Panc1 (cell line): ENCODE measurements at regions not wholly inside any gene's neighbourhood (a gene's known extent, or its start where the extent isn't known, plus 50 kb on each side); places are given as distances from the start of the nearest gene placed in this dataset.

Experiments
- CTCF ChIP-seq: fragments of 450-650 bp; IDR thresholded peaks from 2 replicates; pipeline ENCODE4 v1.5.1; 2017; ENCODE audit warnings: mild to moderate bottlenecking
- POLR2AphosphoS5 ChIP-seq: IDR thresholded peaks from 2 replicates; pipeline ENCODE4 v1.6.1; 2012; ENCODE audit warnings: mild to moderate bottlenecking, low read depth, low read length, moderate library complexity
- TCF7L2 ChIP-seq: IDR thresholded peaks from 2 replicates; pipeline ENCODE4 v1.6.1; 2011; ENCODE audit warnings: mild to moderate bottlenecking, low read depth, low read length, inconsistent platforms
- TF ChIP-seq, protein P1 (sequence below), 2 experiments: IDR thresholded peaks; 2 replicates each; pipeline ENCODE4 v1.6.1; 2011 to 2012; ENCODE audit warnings: low read depth in 2 of 2, control low read depth in 1 of 2, low read length in 1 of 2, mild to moderate bottlenecking in 1 of 2, moderate library complexity in 1 of 2; ENCODE audit not compliant: insufficient read depth in 1 of 2

GRCh38 chr6:169044381-169045230, 209.0 kb downstream of the THBS2 start:
- TF ChIP-seq CTCF: no peak
- TF ChIP-seq, protein P1, sequence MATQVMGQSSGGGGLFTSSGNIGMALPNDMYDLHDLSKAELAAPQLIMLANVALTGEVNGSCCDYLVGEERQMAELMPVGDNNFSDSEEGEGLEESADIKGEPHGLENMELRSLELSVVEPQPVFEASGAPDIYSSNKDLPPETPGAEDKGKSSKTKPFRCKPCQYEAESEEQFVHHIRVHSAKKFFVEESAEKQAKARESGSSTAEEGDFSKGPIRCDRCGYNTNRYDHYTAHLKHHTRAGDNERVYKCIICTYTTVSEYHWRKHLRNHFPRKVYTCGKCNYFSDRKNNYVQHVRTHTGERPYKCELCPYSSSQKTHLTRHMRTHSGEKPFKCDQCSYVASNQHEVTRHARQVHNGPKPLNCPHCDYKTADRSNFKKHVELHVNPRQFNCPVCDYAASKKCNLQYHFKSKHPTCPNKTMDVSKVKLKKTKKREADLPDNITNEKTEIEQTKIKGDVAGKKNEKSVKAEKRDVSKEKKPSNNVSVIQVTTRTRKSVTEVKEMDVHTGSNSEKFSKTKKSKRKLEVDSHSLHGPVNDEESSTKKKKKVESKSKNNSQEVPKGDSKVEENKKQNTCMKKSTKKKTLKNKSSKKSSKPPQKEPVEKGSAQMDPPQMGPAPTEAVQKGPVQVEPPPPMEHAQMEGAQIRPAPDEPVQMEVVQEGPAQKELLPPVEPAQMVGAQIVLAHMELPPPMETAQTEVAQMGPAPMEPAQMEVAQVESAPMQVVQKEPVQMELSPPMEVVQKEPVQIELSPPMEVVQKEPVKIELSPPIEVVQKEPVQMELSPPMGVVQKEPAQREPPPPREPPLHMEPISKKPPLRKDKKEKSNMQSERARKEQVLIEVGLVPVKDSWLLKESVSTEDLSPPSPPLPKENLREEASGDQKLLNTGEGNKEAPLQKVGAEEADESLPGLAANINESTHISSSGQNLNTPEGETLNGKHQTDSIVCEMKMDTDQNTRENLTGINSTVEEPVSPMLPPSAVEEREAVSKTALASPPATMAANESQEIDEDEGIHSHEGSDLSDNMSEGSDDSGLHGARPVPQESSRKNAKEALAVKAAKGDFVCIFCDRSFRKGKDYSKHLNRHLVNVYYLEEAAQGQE (IDR thresholded peaks at IDR 0.05; ENCODE audit: insufficient read depth in 1 of 2, low read depth in 2 of 2, low read length in 1 of 2): no peak
- TF ChIP-seq TCF7L2: no peak
- no peak for TF ChIP-seq POLR2AphosphoS5
